Astrocyte (in vitro differentiated cells and primary cell): ENCODE measurements at regions not wholly inside any gene's neighbourhood (a gene's known extent, or its start where the extent isn't known, plus 50 kb on each side); places are given as distances from the start of the nearest gene placed in this dataset.

Source experiments
- DNase-seq: peaks from one replicate; pipeline ENCODE4 v3.0.0-alpha.2; 2010; ENCODE audit warnings: low read depth
- FAIRE-seq: peaks from 2 replicates; lab custom pipeline; 2011; peaks lifted over from hg19 to GRCh38; lab: Jason Lieb, UNC
- H2AFZ ChIP-seq: 2 replicates; pipeline ENCODE4 v1.6.0; 2012; ENCODE audit warnings: low read depth, low read length, inconsistent platforms
- H3K27ac ChIP-seq: 2 replicates; pipeline ENCODE4 v1.5.1; 2011; ENCODE audit warnings: low read depth, low read length, inconsistent platforms
- H3K27me3 ChIP-seq: 2 replicates; pipeline ENCODE4 v1.6.0; 2011; ENCODE audit warnings: low read length, inconsistent platforms; ENCODE audit not compliant: insufficient read depth
- H3K36me3 ChIP-seq: 2 replicates; pipeline ENCODE4 v1.5.1; 2011; ENCODE audit warnings: low read length, inconsistent platforms; ENCODE audit not compliant: insufficient read depth
- H3K4me1 ChIP-seq: 2 replicates; pipeline ENCODE4 v1.5.1; 2011; ENCODE audit warnings: low read length, inconsistent platforms; ENCODE audit not compliant: insufficient read depth
- H3K4me2 ChIP-seq: 2 replicates; pipeline ENCODE4 v1.6.0; 2012; ENCODE audit warnings: low read length, inconsistent platforms
- H3K4me3 ChIP-seq: 2 replicates; pipeline ENCODE4 v1.5.1; 2011; ENCODE audit warnings: low read depth, mild to moderate bottlenecking, low read length, inconsistent platforms; ENCODE audit not compliant: insufficient read depth
- H3K79me2 ChIP-seq: 2 replicates; pipeline ENCODE4 v1.6.0; 2012; ENCODE audit warnings: mild to moderate bottlenecking, low read length, inconsistent platforms; ENCODE audit not compliant: insufficient read depth
- H3K9ac ChIP-seq: 2 replicates; pipeline ENCODE4 v1.6.0; 2012; ENCODE audit warnings: mild to moderate bottlenecking, low read length, inconsistent platforms
- H3K9me3 ChIP-seq: 2 replicates; pipeline ENCODE4 v1.5.1; 2012; ENCODE audit warnings: low read depth, mild to moderate bottlenecking, low read length, inconsistent platforms; ENCODE audit not compliant: insufficient read depth
- H4K20me1 ChIP-seq: 2 replicates; pipeline ENCODE4 v1.6.0; 2012; ENCODE audit warnings: low read length, inconsistent platforms; ENCODE audit not compliant: insufficient read depth
- H3K27ac Mint-ChIP-seq: one replicate; pipeline ENCODE4 v1.8.0; 2021; ENCODE audit warnings: mild to moderate bottlenecking, mixed read lengths; ENCODE audit not compliant: unreplicated experiment
- H3K27me3 Mint-ChIP-seq: one replicate; pipeline ENCODE4 v1.8.0; 2021; ENCODE audit warnings: low read depth, mixed read lengths; ENCODE audit not compliant: unreplicated experiment
- H3K36me3 Mint-ChIP-seq: one replicate; pipeline ENCODE4 v1.8.0; 2021; ENCODE audit warnings: low read depth, mixed read lengths; ENCODE audit not compliant: unreplicated experiment
- H3K4me1 Mint-ChIP-seq: one replicate; pipeline ENCODE4 v1.8.0; 2021; ENCODE audit warnings: low read depth, mixed read lengths; ENCODE audit not compliant: unreplicated experiment
- H3K4me3 Mint-ChIP-seq: one replicate; pipeline ENCODE4 v1.8.0; 2021; ENCODE audit warnings: mild to moderate bottlenecking, moderate library complexity, mixed read lengths; ENCODE audit not compliant: unreplicated experiment
- H3K9me3 Mint-ChIP-seq: one replicate; pipeline ENCODE4 v1.8.0; 2021; ENCODE audit warnings: mild to moderate bottlenecking, mixed read lengths; ENCODE audit not compliant: unreplicated experiment
- CTCF ChIP-seq: IDR thresholded peaks from 2 replicates; pipeline ENCODE4 v1.5.1; 2011; ENCODE audit warnings: low read depth, mild to moderate bottlenecking, inconsistent platforms, low read length, moderate library complexity; ENCODE audit not compliant: insufficient read depth
- EZH2 ChIP-seq: IDR thresholded peaks from 2 replicates; pipeline ENCODE4 v1.6.1; 2012; ENCODE audit warnings: mild to moderate bottlenecking, low read length, inconsistent platforms; ENCODE audit not compliant: insufficient read depth

GRCh38 chr14:53494587-53494986 lies 341.5 kb upstream of the DDHD1 start:
- Mint-ChIP-seq H3K27me3 (peaks cover 2% of the 10 kb centered on the region), H3K36me3 (no peaks in the 10 kb centered on the region), H3K27ac (no peak overlapping the region), H3K4me3 (no peak overlapping the region), H3K9me3 (no peaks in the 10 kb centered on the region), H3K4me1 (peaks cover 10% of the 10 kb centered on the region)
- Histone ChIP-seq H3K4me1 (no peaks in the 10 kb centered on the region), H3K9ac (no peak overlapping the region), H3K9me3 (no peaks in the 10 kb centered on the region), H3K27me3 (no peaks in the 10 kb centered on the region), H2AFZ (no peak overlapping the region), H3K79me2 (no peaks in the 10 kb centered on the region), H3K27ac (no peak overlapping the region), H3K4me2 (no peak overlapping the region), H4K20me1 (no peaks in the 10 kb centered on the region), H3K36me3 (no peaks in the 10 kb centered on the region), H3K4me3 (no peak overlapping the region)
- no peak for TF ChIP-seq CTCF
- no peak for TF ChIP-seq EZH2
- DNase-seq (no peak), FAIRE-seq (no peak)

GRCh38 chr14:53493860-53494259 lies 340.7 kb upstream of the DDHD1 start:
- no peak overlapping the region for H3K4me3 ChIP-seq
- H3K9me3 Mint-ChIP-seq: no peaks in the 10 kb centered on the region
- H3K4me2 ChIP-seq: no peak overlapping the region
- H3K27ac ChIP-seq: no peak overlapping the region
- no peaks in the 10 kb centered on the region for H3K36me3 Mint-ChIP-seq
- no peaks in the 10 kb centered on the region for H3K9me3 ChIP-seq
- H3K4me3 Mint-ChIP-seq: no peak overlapping the region
- H4K20me1 ChIP-seq: no peaks in the 10 kb centered on the region
- peaks cover 2% of the 10 kb centered on the region for H3K27me3 Mint-ChIP-seq
- no peaks in the 10 kb centered on the region for H3K4me1 ChIP-seq
- H2AFZ ChIP-seq: no peak overlapping the region
- no peak overlapping the region for H3K27ac Mint-ChIP-seq
- H3K4me1 Mint-ChIP-seq: peaks cover 10% of the 10 kb centered on the region
- no peaks in the 10 kb centered on the region for H3K27me3 ChIP-seq
- DNase-seq (no peak), FAIRE-seq (no peak)
- TF ChIP-seq EZH2 (no peak), CTCF (no peak)
- no peaks in the 10 kb centered on the region for H3K79me2 ChIP-seq
- H3K9ac ChIP-seq: no peak overlapping the region
- no peaks in the 10 kb centered on the region for H3K36me3 ChIP-seq

GRCh38 chr14:53493320-53493719 lies 340.2 kb upstream of the DDHD1 start:
- FAIRE-seq: no peak
- no peak overlapping the region for H3K27ac ChIP-seq
- no peaks in the 10 kb centered on the region for H3K36me3 Mint-ChIP-seq

More at GRCh38 chr14:53493320-53493719, 340.2 kb upstream of the DDHD1 start:
- TF ChIP-seq CTCF: no peak
- no peak for TF ChIP-seq EZH2
- Histone ChIP-seq H3K9me3 (no peaks in the 10 kb centered on the region), H2AFZ (no peak overlapping the region), H3K9ac (no peak overlapping the region), H4K20me1 (no peaks in the 10 kb centered on the region), H3K27me3 (no peaks in the 10 kb centered on the region), H3K4me1 (no peaks in the 10 kb centered on the region), H3K79me2 (no peaks in the 10 kb centered on the region), H3K4me3 (no peak overlapping the region), H3K36me3 (no peaks in the 10 kb centered on the region), H3K4me2 (no peak overlapping the region)
- no peaks in the 10 kb centered on the region for H3K27me3 Mint-ChIP-seq
- no peak overlapping the region for H3K27ac Mint-ChIP-seq
- H3K9me3 Mint-ChIP-seq: no peaks in the 10 kb centered on the region
- peaks cover 10% of the 10 kb centered on the region for H3K4me1 Mint-ChIP-seq
- H3K4me3 Mint-ChIP-seq: no peak overlapping the region
- no peak for DNase-seq
